Panc1 (cell line): ENCODE measurements at regions not wholly inside any gene's neighbourhood (a gene's known extent, or its start where the extent isn't known, plus 50 kb on each side); places are given as distances from the start of the nearest gene placed in this dataset.

Source experiments
- ATAC-seq: fragments of 200-7000 bp; cut with Tn5 transposase; 2 replicates; pipeline ENCODE4 v1.9.1; 2020; ENCODE audit warnings: mild to moderate bottlenecking, moderate library complexity
- BruUV-seq: library from RNA; stranded (reverse); fragments of 400-500 nt; replicated peaks from 2 replicates; lab custom pipeline; 2021; lab: Mats Ljungman, UMichigan
- CTCF ChIA-PET: fragments of 300-600 bp; sonication (Branson Sonifier 250); formaldehyde crosslinking; loops from one replicate; lab custom pipeline; 2022; ENCODE audit warnings: antibody characterized with exemption; lab: Charles Lee
- POLR2A ChIA-PET: fragments of 300-600 bp; sonication (Branson Sonifier 250); formaldehyde crosslinking; loops from one replicate; lab custom pipeline; 2022; ENCODE audit warnings: antibody characterized with exemption; lab: Charles Lee
- DNase-seq: peaks from one replicate; pipeline ENCODE4 v3.0.0-alpha.2; 2010; ENCODE audit warnings: low read depth, low spot score
- H3K27ac ChIP-seq: 2 replicates; pipeline ENCODE4 v1.5.1; 2011; ENCODE audit warnings: mild to moderate bottlenecking, low read length, inconsistent platforms
- H3K27me3 ChIP-seq: fragments of 200-500 bp; sonication (Bioruptor generic); 2 replicates; pipeline ENCODE4 v1.6.0; 2014; ENCODE audit warnings: low read length, inconsistent platforms; ENCODE audit not compliant: control insufficient read depth, insufficient read depth
- H3K36me3 ChIP-seq: fragments of 200-500 bp; sonication (Bioruptor generic); 2 replicates; pipeline ENCODE4 v1.5.1; 2014; ENCODE audit warnings: inconsistent platforms, mild to moderate bottlenecking, low read length, moderate library complexity; ENCODE audit not compliant: control insufficient read depth, insufficient read depth
- H3K4me1 ChIP-seq: 2 replicates; pipeline ENCODE4 v1.5.1; 2011; ENCODE audit warnings: inconsistent platforms, mild to moderate bottlenecking, low read length, moderate library complexity; ENCODE audit not compliant: control insufficient read depth, insufficient read depth
- H3K4me3 ChIP-seq, 2 experiments: 2 replicates each; pipeline ENCODE4 v1.5.1; 2011 to 2012; ENCODE audit warnings: low read depth in 2 of 2, low read length in 2 of 2, mild to moderate bottlenecking in 2 of 2, inconsistent platforms in 1 of 2, moderate library complexity in 1 of 2
- H3K9me3 ChIP-seq: fragments of 200-500 bp; sonication (Bioruptor generic); 2 replicates; pipeline ENCODE4 v1.5.1; 2014; ENCODE audit warnings: low read depth, mild to moderate bottlenecking, inconsistent platforms, low read length, moderate library complexity; ENCODE audit not compliant: control insufficient read depth, insufficient read depth
- CTCF ChIP-seq: fragments of 450-650 bp; IDR thresholded peaks from 2 replicates; pipeline ENCODE4 v1.5.1; 2017; ENCODE audit warnings: mild to moderate bottlenecking
- POLR2AphosphoS5 ChIP-seq: IDR thresholded peaks from 2 replicates; pipeline ENCODE4 v1.6.1; 2012; ENCODE audit warnings: mild to moderate bottlenecking, low read depth, low read length, moderate library complexity
- REST ChIP-seq, 2 experiments: IDR thresholded peaks; 2 replicates each; pipeline ENCODE4 v1.6.1; 2011 to 2012; ENCODE audit warnings: low read depth in 2 of 2, control low read depth in 1 of 2, low read length in 1 of 2, mild to moderate bottlenecking in 1 of 2, moderate library complexity in 1 of 2; ENCODE audit not compliant: insufficient read depth in 1 of 2
- SIN3A ChIP-seq: IDR thresholded peaks from 2 replicates; pipeline ENCODE4 v1.6.1; 2012; ENCODE audit warnings: low read depth, mild to moderate bottlenecking, low read length, moderate library complexity, borderline replicate concordance; ENCODE audit not compliant: insufficient read depth
- TCF7L2 ChIP-seq: IDR thresholded peaks from 2 replicates; pipeline ENCODE4 v1.6.1; 2011; ENCODE audit warnings: mild to moderate bottlenecking, low read depth, low read length, inconsistent platforms
- in situ Hi-C: cut with HindIII; loops from 2 replicates; pipeline ENCODE4 v1.10.0; 2016; ENCODE audit warnings: low sequenced_read_pairs, low pct_unique_long_range_greater_than_20kb
- intact Hi-C: fragments of 100-400 bp; cut with micrococcal nuclease; formaldehyde crosslinking; loops from one replicate; pipeline ENCODE4 v1.10.0; 2022; ENCODE audit not compliant: unreplicated experiment

GRCh38 chr5:102624405-102624804 is 125.6 kb upstream of the SLCO6A1 start:
- POLR2A ChIA-PET, result no interaction called here
- no peaks in the 10 kb centered on the region for H3K36me3 ChIP-seq
- in situ Hi-C loops, result no loop called here
- H3K4me3 ChIP-seq, result no peak overlapping the region
- no TSS peak for BruUV-seq
- no peaks in the 10 kb centered on the region for H3K27me3 ChIP-seq
- H3K4me1 ChIP-seq, result no peaks in the 10 kb centered on the region
- TF ChIP-seq CTCF (no peak), POLR2AphosphoS5 (no peak), SIN3A (no peak), TCF7L2 (no peak), REST (IDR thresholded peaks at IDR 0.05; ENCODE audit: insufficient read depth in 1 of 2, low read depth in 2 of 2, low read length in 1 of 2) (no peak)
- no peak for ATAC-seq
- H3K9me3 ChIP-seq, result no peaks in the 10 kb centered on the region
- no peak for DNase-seq
- intact Hi-C loops, result no loop called here
- CTCF ChIA-PET, result no interaction called here
- H3K27ac ChIP-seq, result no peak overlapping the region

DNA sequence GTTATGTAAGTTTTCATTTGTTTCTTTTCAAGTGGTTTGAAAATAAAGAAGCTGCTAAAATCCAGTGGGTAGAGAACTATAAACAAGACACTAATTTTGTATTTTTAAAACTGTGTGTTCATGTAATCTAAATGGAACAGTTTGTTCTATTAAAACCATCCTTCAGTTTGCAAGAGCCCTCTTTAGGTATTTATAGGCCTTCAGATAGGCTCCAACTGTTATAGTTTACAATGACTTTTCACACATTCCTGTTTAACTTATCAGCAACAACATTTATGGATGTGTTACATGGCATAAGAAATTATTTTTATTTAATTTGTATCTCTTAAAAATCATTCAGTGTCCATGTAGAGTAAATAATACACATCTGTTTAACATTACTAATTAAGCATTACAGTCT is 126.7 kb upstream of the SLCO6A1 start:
- Histone ChIP-seq H3K27ac (no peak overlapping the region), H3K27me3 (no peaks in the 10 kb centered on the region), H3K4me1 (no peaks in the 10 kb centered on the region), H3K4me3 (no peak overlapping the region), H3K9me3 (no peaks in the 10 kb centered on the region), H3K36me3 (no peaks in the 10 kb centered on the region)
- TF ChIP-seq TCF7L2 (no peak), REST (IDR thresholded peaks at IDR 0.05; ENCODE audit: insufficient read depth in 1 of 2, low read depth in 2 of 2, low read length in 1 of 2) (no peak), SIN3A (no peak), CTCF (no peak), POLR2AphosphoS5 (no peak)
- CTCF ChIA-PET, result no interaction called here
- in situ Hi-C loops (no loop called here), intact Hi-C loops (no loop called here)
- BruUV-seq, result no TSS peak
- ATAC-seq, result no peak
- no peak for DNase-seq
- POLR2A ChIA-PET, result no interaction called here
